SK-N-SH (cell line): ENCODE measurements at regions not wholly inside any gene's neighbourhood (a gene's known extent, or its start where the extent isn't known, plus 50 kb on each side); places are given as distances from the start of the nearest gene placed in this dataset.

Experiments
- CTCF ChIA-PET: fragments of 300-600, 350-600 bp; formaldehyde crosslinking; extraction: SDS; loops from one replicate; lab custom pipeline; 2021; lab: Yijun Ruan, JAX
- POLR2A ChIA-PET: fragments of 350-600 bp; sonication (Branson Sonifier 250); formaldehyde crosslinking; extraction: SDS; loops from one replicate; lab custom pipeline; 2020; ENCODE audit warnings: antibody characterized with exemption, inconsistent platforms; lab: Yijun Ruan, JAX
- DNase-seq: peaks from one replicate; pipeline ENCODE4 v3.0.0; 2012
- H2AFZ ChIP-seq: fragments of 200-600 bp; sonication (generic); 2 replicates; pipeline ENCODE4 v1.8.1; 2016; ENCODE audit warnings: antibody characterized with exemption, mild to moderate bottlenecking, low read depth
- H3F3A ChIP-seq: fragments of 200-600 bp; sonication (generic); replicated peaks from 2 replicates; pipeline ENCODE3; 2016; ENCODE audit warnings: antibody characterized with exemption, mild to moderate bottlenecking; ENCODE audit not compliant: insufficient read depth
- H3K27ac ChIP-seq, 2 experiments: fragments of 200-500 bp in 1 of 2; fragments of 200-600 bp in 1 of 2; sonication (Bioruptor generic) in 1 of 2; sonication (generic), shearing (Covaris generic) in 1 of 2; 2 replicates each; pipeline versions ENCODE4 v1.5.1 to v1.6.1; 2014 to 2016; ENCODE audit warnings: low read depth in 2 of 2, inconsistent platforms in 1 of 2, low read length in 1 of 2, mild to moderate bottlenecking in 1 of 2, mixed read lengths in 1 of 2
- H3K27me3 ChIP-seq: fragments of 200-600 bp; sonication (generic), shearing (Covaris generic); 2 replicates; pipeline ENCODE4 v1.6.1; 2016; ENCODE audit warnings: mixed run types; ENCODE audit not compliant: insufficient read depth
- H3K36me3 ChIP-seq, 2 experiments: fragments of 200-500 bp in 1 of 2; fragments of 200-600 bp in 1 of 2; sonication (Bioruptor generic) in 1 of 2; sonication (generic) in 1 of 2; replicated peaks in 1 of 2; 2 replicates each; pipeline versions ENCODE3 to v1.5.1; 2014 to 2016; ENCODE audit warnings: low read length in 1 of 2, mild to moderate bottlenecking in 1 of 2; ENCODE audit not compliant: insufficient read depth in 2 of 2, control insufficient read depth in 1 of 2
- H3K4me1 ChIP-seq, 2 experiments: fragments of 200-500 bp in 1 of 2; fragments of 200-600 bp in 1 of 2; sonication (Bioruptor generic) in 1 of 2; sonication (generic), shearing (Covaris generic) in 1 of 2; 2 replicates each; pipeline versions ENCODE4 v1.5.1 to v1.6.1; 2014 to 2016; ENCODE audit warnings: low read depth in 1 of 2, low read length in 1 of 2, mixed run types in 1 of 2; ENCODE audit not compliant: insufficient read depth in 2 of 2, control insufficient read depth in 1 of 2
- H3K4me2 ChIP-seq: fragments of 200-600 bp; sonication (generic), shearing (Covaris generic); 2 replicates; pipeline ENCODE4 v1.6.1; 2017; ENCODE audit warnings: mixed run types
- H3K4me3 ChIP-seq, 2 experiments: fragments of 200-500 bp in 1 of 2; fragments of 200-600 bp in 1 of 2; sonication (Bioruptor generic) in 1 of 2; sonication (generic), shearing (Covaris generic) in 1 of 2; 2 replicates each; pipeline versions ENCODE4 v1.5.1 to v1.8.1; 2014 to 2016; ENCODE audit warnings: low read depth in 2 of 2, inconsistent platforms in 1 of 2, low read length in 1 of 2, mild to moderate bottlenecking in 1 of 2, mixed read lengths in 1 of 2, moderate library complexity in 1 of 2
- H3K79me2 ChIP-seq: fragments of 200-600 bp; sonication (generic); 2 replicates; pipeline ENCODE4 v1.8.1; 2017; ENCODE audit warnings: mild to moderate bottlenecking; ENCODE audit not compliant: insufficient read depth
- H3K9ac ChIP-seq: fragments of 200-600 bp; sonication (generic); 2 replicates; pipeline ENCODE4 v1.6.1; 2017; ENCODE audit warnings: mixed run types
- H3K9me2 ChIP-seq: fragments of 200-600 bp; sonication (generic); 2 replicates; pipeline ENCODE4 v1.6.1; 2017; ENCODE audit warnings: mixed run types
- H3K9me3 ChIP-seq: fragments of 200-600 bp; sonication (generic); 2 replicates; pipeline ENCODE4 v1.6.1; 2017; ENCODE audit warnings: mixed run types, mild to moderate bottlenecking, moderate library complexity
- H4K20me1 ChIP-seq: fragments of 200-600 bp; sonication (generic); 2 replicates; pipeline ENCODE4 v1.6.1; 2017; ENCODE audit warnings: mild to moderate bottlenecking, mixed run types; ENCODE audit not compliant: insufficient read depth
- CHD2 ChIP-seq: fragments of 150-350 bp; IDR thresholded peaks from 2 replicates; pipeline ENCODE4 v1.6.1; 2018; ENCODE audit warnings: low read length; ENCODE audit not compliant: partially characterized antibody
- CTCF ChIP-seq: fragments of 200-600 bp; sonication (generic); IDR thresholded peaks from 2 replicates; pipeline ENCODE4 v1.6.1; 2017; ENCODE audit warnings: antibody characterized with exemption, mild to moderate bottlenecking, moderate library complexity
- ELF1 ChIP-seq: IDR thresholded peaks from 2 replicates; pipeline ENCODE4 v1.4.0; 2012
- FOSL2 ChIP-seq: IDR thresholded peaks from 2 replicates; pipeline ENCODE4 v1.4.0; 2012; ENCODE audit warnings: low read depth, mild to moderate bottlenecking, moderate library complexity, borderline replicate concordance
- FOXJ3 ChIP-seq: sonication (generic); formaldehyde crosslinking; IDR thresholded peaks from 2 replicates; pipeline ENCODE4 v1.5.1; 2020; ENCODE audit warnings: mild to moderate bottlenecking, missing genetic modification reagents
- FOXM1 ChIP-seq: IDR thresholded peaks from 2 replicates; pipeline ENCODE4 v1.4.0; 2012; ENCODE audit warnings: low read depth, mild to moderate bottlenecking
- GABPA ChIP-seq: IDR thresholded peaks from 2 replicates; pipeline ENCODE4 v1.4.0; 2012; ENCODE audit warnings: low read depth, mild to moderate bottlenecking
- MXI1 ChIP-seq: IDR thresholded peaks from 2 replicates; pipeline ENCODE4 v1.6.1; 2012; ENCODE audit warnings: mild to moderate bottlenecking, low read depth, low read length, improper control_type of control experiment
- POLR2AphosphoS5 ChIP-seq: IDR thresholded peaks from 2 replicates; pipeline ENCODE4 v1.6.1; 2012; ENCODE audit warnings: low read depth, low read length
- RAD21 ChIP-seq: IDR thresholded peaks from 2 replicates; pipeline ENCODE4 v1.6.1; 2012; ENCODE audit warnings: mild to moderate bottlenecking, low read length
- REST ChIP-seq: IDR thresholded peaks from 2 replicates; pipeline ENCODE4 v1.6.1; 2012; ENCODE audit warnings: mild to moderate bottlenecking, low read depth, low read length, moderate library complexity
- RFX5 ChIP-seq: IDR thresholded peaks from 2 replicates; pipeline ENCODE4 v1.6.1; 2012; ENCODE audit warnings: mild to moderate bottlenecking, improper control_type of control experiment, low read length
- RXRA ChIP-seq: IDR thresholded peaks from 2 replicates; pipeline ENCODE4 v1.4.0; 2012; ENCODE audit warnings: low read depth, mild to moderate bottlenecking, borderline replicate concordance
- TAF1 ChIP-seq: IDR thresholded peaks from 2 replicates; pipeline ENCODE4 v1.6.1; 2012; ENCODE audit warnings: low read depth, mild to moderate bottlenecking, low read length, moderate library complexity, borderline replicate concordance
- TEAD4 ChIP-seq: IDR thresholded peaks from 2 replicates; pipeline ENCODE4 v1.4.0; 2012; ENCODE audit warnings: mild to moderate bottlenecking, borderline replicate concordance; ENCODE audit not compliant: insufficient read depth
- USF2 ChIP-seq: fragments of 150-350 bp; IDR thresholded peaks from 2 replicates; pipeline ENCODE4 v1.6.1; 2017; ENCODE audit warnings: antibody characterized with exemption, low read length, low read depth, borderline replicate concordance
- YY1 ChIP-seq: IDR thresholded peaks from 2 replicates; pipeline ENCODE4 v1.4.0; 2012; ENCODE audit warnings: low read depth, mild to moderate bottlenecking
- ZBTB33 ChIP-seq: IDR thresholded peaks from 2 replicates; pipeline ENCODE4 v1.4.0; 2012; ENCODE audit warnings: low read depth, borderline replicate concordance
- WGBS: methylation state at CpG from one replicate; pipeline ENCODE4 v1.1.6; 2017; ENCODE audit warnings: low lambda C conversion rate; 5-methylcytosine and 5-hydroxymethylcytosine counted together
- TF ChIP-seq, protein P1 (sequence below): fragments of 150-350 bp; IDR thresholded peaks from 2 replicates; pipeline ENCODE4 v1.6.1; 2016; ENCODE audit warnings: mild to moderate bottlenecking, low read depth, low read length

DNA sequence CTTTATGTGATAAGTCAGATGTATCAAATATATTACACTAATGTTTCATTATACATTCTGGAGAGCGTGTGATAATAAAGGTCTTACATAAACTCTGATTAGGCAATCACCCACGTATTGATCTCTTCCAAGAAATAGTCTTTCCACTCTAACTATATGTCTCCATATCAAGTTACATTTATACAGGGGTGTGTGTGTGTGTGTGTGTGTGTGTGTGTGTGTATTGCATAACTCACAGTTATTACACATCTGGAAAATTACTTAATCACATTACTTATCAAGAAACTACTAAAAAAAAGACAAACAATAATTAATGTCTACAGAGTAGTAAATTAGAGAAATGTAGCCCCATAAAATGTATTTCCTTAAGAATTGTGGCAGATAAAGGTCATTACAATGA lies 339.8 kb downstream of the CDH19 start:
- Histone ChIP-seq H3K4me2 (no peak overlapping the region), H3K9me2 (no peaks in the 10 kb centered on the region), H4K20me1 (no peaks in the 10 kb centered on the region)
- TF ChIP-seq TAF1 (no peak), FOXM1 (no peak), RAD21 (no peak), RXRA (no peak), POLR2AphosphoS5 (no peak), ZBTB33 (no peak), CTCF (no peak), USF2 (no peak), TEAD4 (no peak), YY1 (no peak), CHD2 (no peak), MXI1 (no peak), FOXJ3 (CRISPR knock-in tag) (no peak), FOSL2 (no peak), RFX5 (no peak), GABPA (no peak), REST (no peak), ELF1 (no peak)
- TF ChIP-seq, protein P1, sequence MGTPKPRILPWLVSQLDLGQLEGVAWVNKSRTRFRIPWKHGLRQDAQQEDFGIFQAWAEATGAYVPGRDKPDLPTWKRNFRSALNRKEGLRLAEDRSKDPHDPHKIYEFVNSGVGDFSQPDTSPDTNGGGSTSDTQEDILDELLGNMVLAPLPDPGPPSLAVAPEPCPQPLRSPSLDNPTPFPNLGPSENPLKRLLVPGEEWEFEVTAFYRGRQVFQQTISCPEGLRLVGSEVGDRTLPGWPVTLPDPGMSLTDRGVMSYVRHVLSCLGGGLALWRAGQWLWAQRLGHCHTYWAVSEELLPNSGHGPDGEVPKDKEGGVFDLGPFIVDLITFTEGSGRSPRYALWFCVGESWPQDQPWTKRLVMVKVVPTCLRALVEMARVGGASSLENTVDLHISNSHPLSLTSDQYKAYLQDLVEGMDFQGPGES, result no peak
- TF ChIP-seq, all 33 proteins: peak for 0
- CTCF ChIA-PET, result no interaction called here
- 6% methylated on average over 2 of the region's 2 CpGs for WGBS
- no peaks in the 10 kb centered on the region for H3K4me1 ChIP-seq
- H3K79me2 ChIP-seq, result no peaks in the 10 kb centered on the region
- H3K4me3 ChIP-seq, result no peak overlapping the region
- no peaks in the 10 kb centered on the region for H3F3A ChIP-seq
- H3K9me3 ChIP-seq, result no peaks in the 10 kb centered on the region
- no peak for DNase-seq
- no peak overlapping the region for H3K9ac ChIP-seq
- H3K36me3 ChIP-seq, result no peaks in the 10 kb centered on the region
- H3K27ac ChIP-seq, result no peak overlapping the region
- H3K27me3 ChIP-seq, result no peaks in the 10 kb centered on the region
- H2AFZ ChIP-seq, result no peak overlapping the region
- POLR2A ChIA-PET, result no interaction called here
